Inferior parietal cortex (tissue), 1 donor: ENCODE measurements at regions not wholly inside any gene's neighbourhood (a gene's known extent, or its start where the extent isn't known, plus 50 kb on each side); places are given as distances from the start of the nearest gene placed in this dataset.

Experiments used
- DNase-seq: peaks from one replicate; pipeline ENCODE4 v3.0.0-alpha.2; 2016; ENCODE audit errors: extremely low spot score

GRCh38 chr5:4785971-4786370 is 354.2 kb upstream of the ADAMTS16 start:
- no peak for DNase-seq

GRCh38 chr5:4797445-4797844 is 342.7 kb upstream of the ADAMTS16 start:
- no peak for DNase-seq

- DNase-seq = no peak
Observed at GRCh38 chr5:4802044-4802443, 338.1 kb upstream of the ADAMTS16 start.

DNA sequence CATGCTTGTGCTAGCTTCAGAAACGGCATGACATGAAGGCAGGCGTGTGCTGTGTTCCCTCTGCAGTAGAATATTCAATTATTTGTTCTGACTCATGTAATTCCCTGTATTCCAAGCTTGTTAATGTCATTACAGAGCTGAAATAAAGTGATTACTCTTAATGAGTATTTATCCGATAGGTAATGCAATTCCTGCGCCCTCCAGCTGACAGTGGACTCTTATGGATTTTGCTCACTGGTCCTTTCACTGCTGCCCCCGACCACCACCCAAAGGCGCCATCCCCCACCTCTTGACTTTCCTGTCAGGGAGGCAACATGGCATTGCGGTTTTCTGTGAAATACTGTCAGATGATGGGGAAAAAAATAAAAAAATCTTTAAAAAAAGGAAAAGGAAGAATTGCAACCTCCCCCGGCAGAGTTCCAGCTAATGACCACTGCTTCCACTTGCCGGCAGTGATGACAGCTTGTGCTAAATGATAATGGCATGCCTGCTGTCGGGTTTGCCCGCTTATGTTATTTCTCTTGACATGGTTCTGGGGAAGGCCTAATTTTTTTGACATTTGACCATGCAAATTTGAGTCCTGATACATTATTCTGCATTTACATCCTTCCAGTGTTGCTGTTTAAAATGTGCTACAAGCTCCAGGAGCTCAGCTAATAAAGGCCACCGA is 335.3 kb upstream of the ADAMTS16 start:
- DNase-seq = no peak

GRCh38 chr5:4815002-4815401 is 325.1 kb upstream of the ADAMTS16 start:
- no peak for DNase-seq

GRCh38 chr5:4817767-4818166 is 322.4 kb upstream of the ADAMTS16 start:
- DNase-seq = no peak

DNA sequence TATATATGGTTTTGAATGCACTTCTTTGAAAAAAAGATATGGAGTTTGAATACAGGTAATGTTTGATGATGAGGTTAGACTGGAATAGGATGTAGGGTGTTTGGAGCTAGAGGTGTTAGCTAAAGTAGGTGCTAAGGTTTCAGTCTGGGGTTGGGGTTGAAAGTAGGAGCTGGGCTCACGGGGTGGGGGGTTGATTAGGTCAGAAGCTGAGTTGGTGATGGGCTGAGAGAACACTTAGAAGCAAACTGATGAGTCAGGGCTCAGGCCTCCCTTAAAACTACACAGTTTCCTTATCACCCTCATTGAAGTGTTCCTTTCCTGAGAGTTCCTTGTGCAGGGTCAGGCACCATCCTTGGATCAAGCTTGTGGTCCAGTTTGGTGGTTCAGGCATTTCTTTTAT is 308.8 kb upstream of the ADAMTS16 start:
- DNase-seq = no peak

DNA sequence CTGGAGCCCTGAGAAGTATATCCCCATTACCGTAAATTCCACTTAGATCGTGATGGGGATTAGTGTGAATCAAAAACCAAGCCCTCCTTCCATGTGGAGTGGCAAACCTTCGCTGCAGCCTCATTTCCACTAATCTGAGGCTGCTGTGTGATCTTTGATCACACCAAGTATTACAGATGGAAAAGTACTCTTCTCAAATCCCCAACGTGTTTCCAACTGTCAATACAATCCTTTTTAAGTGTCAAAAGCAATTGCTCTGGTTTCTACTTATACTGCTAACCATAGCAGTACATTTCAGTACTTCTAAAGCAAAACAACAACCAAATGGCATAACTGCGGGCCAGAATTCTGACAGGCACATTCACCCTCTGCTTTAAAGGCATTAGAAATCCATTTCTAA is 307.7 kb upstream of the ADAMTS16 start:
- no peak for DNase-seq

GRCh38 chr5:4833104-4833738 is 306.9 kb upstream of the ADAMTS16 start:
- no peak for DNase-seq

GRCh38 chr5:4837489-4838058 is 302.6 kb upstream of the ADAMTS16 start:
- no peak for DNase-seq

DNA sequence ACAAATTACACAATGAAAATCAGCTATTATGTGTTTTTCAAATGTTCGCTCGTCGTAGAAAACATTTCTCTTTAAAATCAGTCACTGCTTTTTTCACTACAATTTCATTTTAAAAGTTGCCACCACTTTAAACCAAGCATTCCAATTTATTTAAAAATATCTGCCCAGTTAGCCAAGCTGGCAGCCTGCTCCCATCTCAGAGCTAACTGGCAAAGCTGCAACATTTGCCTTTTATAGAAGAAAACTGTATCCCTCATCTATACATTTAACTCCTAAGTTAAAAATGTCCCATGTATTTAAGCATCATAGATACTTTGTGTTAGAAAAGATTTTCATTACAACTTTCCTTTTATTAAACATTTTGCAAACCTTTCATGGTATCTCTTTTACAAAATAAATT is 294.9 kb upstream of the ADAMTS16 start:
- DNase-seq = no peak

GRCh38 chr5:4847766-4848165 is 292.4 kb upstream of the ADAMTS16 start:
- no peak for DNase-seq

DNA sequence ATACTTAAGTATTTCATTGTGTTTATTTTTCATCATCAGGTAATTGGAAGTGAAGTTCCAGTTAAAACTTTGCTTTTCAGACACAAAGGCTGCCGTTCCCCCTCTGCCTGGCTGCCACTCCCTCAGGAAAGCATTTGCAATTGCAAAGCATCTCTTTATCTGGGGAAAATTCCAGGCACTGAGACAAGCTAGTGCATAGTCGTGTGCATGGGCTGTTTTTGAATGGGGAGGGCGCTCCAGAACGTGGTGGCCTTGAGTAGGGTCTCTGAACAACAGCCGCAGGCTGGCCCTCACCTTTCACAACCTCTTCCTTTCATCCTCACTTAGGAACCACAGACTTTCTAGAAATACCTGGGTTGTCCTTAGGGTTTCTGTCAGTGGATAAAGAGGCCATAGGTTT is 285.1 kb upstream of the ADAMTS16 start:
- DNase-seq = no peak

DNA sequence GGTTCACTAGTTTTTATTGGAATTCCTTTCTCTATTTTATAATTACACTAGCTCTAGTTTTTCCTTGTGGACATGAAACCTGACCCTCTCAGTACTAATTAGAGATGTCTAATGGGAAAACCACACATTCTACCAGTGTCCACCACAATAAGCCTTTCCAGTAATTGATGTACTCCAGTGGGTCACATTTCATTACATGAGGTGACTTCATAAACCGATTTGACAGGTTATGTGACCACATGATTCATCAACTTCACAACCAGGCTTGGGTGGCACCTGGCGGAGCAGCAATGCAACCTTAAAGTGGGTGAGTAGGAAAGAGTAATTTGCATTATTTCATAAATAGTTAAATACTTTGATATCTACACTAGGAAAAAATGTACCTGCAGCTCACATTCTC is 284.2 kb upstream of the ADAMTS16 start:
- DNase-seq = no peak

GRCh38 chr5:4857761-4858160 is 282.4 kb upstream of the ADAMTS16 start:
- DNase-seq = no peak

DNA sequence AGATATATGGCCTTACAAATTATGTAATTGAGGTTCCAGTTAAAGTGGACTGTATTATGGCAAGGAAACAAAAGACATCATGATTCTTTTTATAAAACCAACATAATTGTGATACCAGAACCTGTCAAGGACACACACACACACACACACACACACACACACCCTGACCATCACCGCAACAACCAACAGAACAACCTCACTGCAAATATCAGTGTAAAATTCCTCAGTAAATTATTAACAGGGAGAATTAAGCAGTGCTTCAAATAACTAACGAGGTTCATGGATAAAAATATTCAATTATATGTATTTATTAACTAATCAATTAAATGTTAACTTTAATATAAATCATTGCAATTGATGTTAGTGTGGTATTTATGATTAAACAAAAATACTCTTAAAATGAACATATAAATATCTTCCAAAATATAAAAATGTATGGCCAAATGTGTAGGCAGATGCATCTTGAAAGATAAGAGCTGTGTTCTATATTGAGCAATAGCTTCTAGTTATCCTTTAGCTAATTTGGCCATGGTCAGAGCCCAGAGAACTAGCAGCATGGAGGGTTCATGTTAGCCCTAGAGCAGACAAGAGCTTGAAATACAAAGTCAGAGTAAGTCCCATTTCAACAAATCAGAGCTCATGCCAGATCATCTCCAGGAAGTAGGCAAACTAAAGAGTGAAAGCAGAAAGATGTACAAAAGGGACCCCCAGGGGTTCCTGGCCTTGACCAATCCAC is 280.5 kb upstream of the ADAMTS16 start:
- DNase-seq = no peak

GRCh38 chr5:4860631-4861030 is 279.5 kb upstream of the ADAMTS16 start:
- DNase-seq = no peak

- peak; percentile 51 for DNase-seq
Observed at GRCh38 chr5:4862500-4862899, 277.6 kb upstream of the ADAMTS16 start.

DNA sequence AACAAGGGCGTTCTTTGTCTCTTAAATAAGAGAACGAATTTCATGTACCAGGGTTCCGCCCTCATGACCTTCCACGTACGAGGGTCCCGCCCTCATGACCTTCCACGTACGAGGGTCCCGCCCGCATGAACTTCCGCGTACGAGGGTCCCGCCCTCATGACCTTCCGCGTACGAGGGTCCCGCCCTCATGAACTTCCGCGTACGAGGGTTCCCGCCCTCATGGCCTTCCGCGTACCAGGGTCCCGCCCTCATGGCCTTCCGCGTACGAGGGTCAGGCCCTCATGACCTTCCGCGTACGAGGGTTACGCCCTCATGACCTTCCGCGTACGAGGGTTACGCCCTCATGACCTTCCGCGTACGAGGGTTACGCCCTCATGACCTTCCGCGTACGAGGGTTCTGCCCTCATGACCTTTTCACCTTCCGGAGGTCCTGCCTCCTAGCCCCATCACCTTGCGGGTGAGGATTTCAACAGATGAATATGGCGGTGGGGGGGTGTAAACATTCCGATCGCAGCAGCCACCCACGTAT is 273.9 kb upstream of the ADAMTS16 start:
- no peak for DNase-seq

DNA sequence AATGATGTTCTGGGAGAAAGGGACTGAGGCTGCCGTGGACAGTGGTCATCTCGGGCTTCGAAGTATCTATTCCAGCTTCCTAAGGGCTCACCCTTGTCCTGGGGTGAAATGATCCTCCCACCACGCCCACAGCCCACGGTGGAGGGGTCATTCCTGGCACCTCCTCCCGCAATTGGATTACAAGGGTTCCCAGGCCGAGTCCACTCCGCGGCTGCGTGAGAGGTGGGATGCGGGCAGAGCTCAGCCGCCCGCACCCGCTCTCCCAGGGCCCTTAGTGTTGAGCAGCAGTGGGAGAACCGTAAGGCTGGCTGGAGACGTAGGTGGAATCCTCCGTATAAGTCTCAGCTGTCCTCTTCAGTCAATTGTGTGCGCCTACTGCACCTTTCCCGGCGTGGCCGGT is 273.3 kb upstream of the ADAMTS16 start:
- no peak for DNase-seq

DNA sequence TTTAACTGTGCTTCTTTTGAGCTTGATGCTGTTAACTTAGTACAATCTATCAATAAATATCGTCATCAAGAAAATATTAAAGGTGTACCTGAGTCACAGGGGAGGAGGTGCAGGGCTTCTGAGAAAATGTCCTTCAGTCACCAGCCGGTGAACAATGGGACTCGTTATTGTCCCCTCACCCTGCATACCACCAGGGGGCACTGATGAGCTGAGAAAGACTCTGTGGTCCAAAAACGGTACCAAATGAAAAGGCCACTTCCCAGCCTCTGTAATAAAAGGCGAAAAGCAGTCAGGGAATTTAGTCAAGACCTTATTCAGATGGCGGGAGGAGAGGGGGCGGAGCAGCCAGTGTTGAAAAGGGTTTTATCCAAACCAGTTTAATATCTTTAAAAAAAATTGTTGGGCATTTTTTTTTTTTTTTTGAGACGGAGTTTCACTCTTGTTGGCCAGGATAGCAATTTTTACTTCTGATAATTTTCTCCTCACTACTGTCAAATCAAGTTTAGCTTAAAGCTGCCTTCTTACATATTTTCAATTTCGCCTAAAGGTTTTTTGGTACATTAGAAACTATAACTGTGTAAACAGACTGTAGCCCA is 271.9 kb upstream of the ADAMTS16 start:
- peak; percentile 79 for DNase-seq

GRCh38 chr5:4873652-4874051 is 266.5 kb upstream of the ADAMTS16 start:
- DNase-seq = no peak
